OCI-LY3 (cell line): ENCODE measurements at regions not wholly inside any gene's neighbourhood (a gene's known extent, or its start where the extent isn't known, plus 50 kb on each side); places are given as distances from the start of the nearest gene placed in this dataset.

Experiments
- H2AFZ ChIP-seq: fragments of 200-600, 300-600 bp; shearing (Covaris generic); 2 replicates; pipeline ENCODE4 v1.6.0; 2014; ENCODE audit warnings: antibody characterized with exemption, low read depth, low read length
- H3K27ac ChIP-seq: fragments of 200-600, 300-600 bp; sonication (generic); 2 replicates; pipeline ENCODE4 v1.5.1; 2014; ENCODE audit warnings: mild to moderate bottlenecking, low read length, moderate library complexity, mixed read lengths
- H3K27me3 ChIP-seq: fragments of 200-600, 300-600 bp; sonication (generic); 2 replicates; pipeline ENCODE4 v1.6.1; 2014; ENCODE audit warnings: low read depth, low read length, mixed read lengths
- H3K36me3 ChIP-seq: fragments of 200-600, 300-600 bp; sonication (generic); replicated peaks from 2 replicates; pipeline ENCODE3; 2014; ENCODE audit warnings: low read depth, low read length, mixed read lengths
- H3K4me1 ChIP-seq: fragments of 300-600, 200-600 bp; sonication (generic); 2 replicates; pipeline ENCODE4 v1.6.1; 2014; ENCODE audit warnings: low read length, mixed read lengths
- H3K4me2 ChIP-seq: fragments of 200-600, 300-600 bp; sonication (generic); 2 replicates; pipeline ENCODE4 v1.6.1; 2014; ENCODE audit warnings: low read length, mixed read lengths
- H3K4me3 ChIP-seq: fragments of 300-600, 200-600 bp; sonication (generic); 2 replicates; pipeline ENCODE4 v1.5.1; 2014; ENCODE audit warnings: antibody characterized with exemption, mild to moderate bottlenecking, low read length, moderate library complexity
- H3K79me2 ChIP-seq: fragments of 300-600, 200-600 bp; shearing (Covaris generic); 2 replicates; pipeline ENCODE4 v1.6.1; 2014; ENCODE audit warnings: mild to moderate bottlenecking, low read length, mixed read lengths
- H3K9ac ChIP-seq: fragments of 300-600, 200-600 bp; shearing (Covaris generic); 2 replicates; pipeline ENCODE4 v1.6.0; 2014; ENCODE audit warnings: mild to moderate bottlenecking, low read length, moderate library complexity
- H3K9me3 ChIP-seq: fragments of 200-600, 300-600 bp; shearing (Covaris generic); 2 replicates; pipeline ENCODE4 v1.6.1; 2014; ENCODE audit warnings: low read length, mixed read lengths; ENCODE audit not compliant: insufficient read depth
- H4K20me1 ChIP-seq: fragments of 200-600, 300-600 bp; sonication (generic); 2 replicates; pipeline ENCODE4 v1.6.1; 2016; ENCODE audit warnings: low read length, mixed read lengths; ENCODE audit not compliant: insufficient read depth
- EZH2phosphoT487 ChIP-seq: fragments of 200-600 bp; shearing (Covaris generic); IDR thresholded peaks from 2 replicates; pipeline ENCODE4 v1.6.1; 2018; ENCODE audit warnings: antibody characterized with exemption, mixed run types, low read depth
- TF ChIP-seq, protein P1 (sequence below): fragments of 200-600, 300-600 bp; sonication (generic); IDR thresholded peaks from 2 replicates; pipeline ENCODE4 v1.5.1; 2014; ENCODE audit warnings: antibody characterized with exemption, low read length, low read depth

- Histone ChIP-seq H3K36me3 (no peaks in the 10 kb centered on the region), H4K20me1 (no peaks in the 10 kb centered on the region), H3K4me1 (no peaks in the 10 kb centered on the region), H3K9me3 (no peaks in the 10 kb centered on the region), H3K4me3 (no peak overlapping the region), H3K79me2 (no peaks in the 10 kb centered on the region), H3K4me2 (no peak overlapping the region), H2AFZ (no peak overlapping the region), H3K9ac (no peak overlapping the region), H3K27me3 (no peaks in the 10 kb centered on the region), H3K27ac (no peak overlapping the region)
- TF ChIP-seq, protein P1, sequence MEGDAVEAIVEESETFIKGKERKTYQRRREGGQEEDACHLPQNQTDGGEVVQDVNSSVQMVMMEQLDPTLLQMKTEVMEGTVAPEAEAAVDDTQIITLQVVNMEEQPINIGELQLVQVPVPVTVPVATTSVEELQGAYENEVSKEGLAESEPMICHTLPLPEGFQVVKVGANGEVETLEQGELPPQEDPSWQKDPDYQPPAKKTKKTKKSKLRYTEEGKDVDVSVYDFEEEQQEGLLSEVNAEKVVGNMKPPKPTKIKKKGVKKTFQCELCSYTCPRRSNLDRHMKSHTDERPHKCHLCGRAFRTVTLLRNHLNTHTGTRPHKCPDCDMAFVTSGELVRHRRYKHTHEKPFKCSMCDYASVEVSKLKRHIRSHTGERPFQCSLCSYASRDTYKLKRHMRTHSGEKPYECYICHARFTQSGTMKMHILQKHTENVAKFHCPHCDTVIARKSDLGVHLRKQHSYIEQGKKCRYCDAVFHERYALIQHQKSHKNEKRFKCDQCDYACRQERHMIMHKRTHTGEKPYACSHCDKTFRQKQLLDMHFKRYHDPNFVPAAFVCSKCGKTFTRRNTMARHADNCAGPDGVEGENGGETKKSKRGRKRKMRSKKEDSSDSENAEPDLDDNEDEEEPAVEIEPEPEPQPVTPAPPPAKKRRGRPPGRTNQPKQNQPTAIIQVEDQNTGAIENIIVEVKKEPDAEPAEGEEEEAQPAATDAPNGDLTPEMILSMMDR, result no peak
- TF ChIP-seq EZH2phosphoT487, result no peak
Observed at GRCh38 chr1:38766125-38766524, 93.4 kb downstream of the RRAGC start.

DNA sequence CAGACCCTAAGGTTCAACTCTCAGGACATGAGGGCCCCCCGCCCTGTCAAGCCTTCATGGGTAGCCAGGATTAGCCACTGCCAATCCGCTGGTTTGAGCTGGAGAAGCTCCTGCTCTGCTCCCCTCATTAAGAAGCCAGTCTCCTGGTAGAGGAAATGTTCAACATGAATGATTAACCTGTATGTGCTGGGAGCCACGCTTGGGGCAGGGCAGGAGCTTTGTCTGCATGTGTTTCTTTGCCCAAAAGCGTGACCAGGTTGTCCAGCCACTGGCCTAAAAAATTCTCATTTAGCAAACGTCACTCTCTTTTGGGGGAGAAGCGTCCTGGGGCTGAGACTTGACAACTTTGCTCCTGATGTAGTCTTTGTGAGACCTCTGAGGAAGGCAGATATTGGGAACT is 96.5 kb downstream of the RRAGC start:
- Histone ChIP-seq H3K27ac (no peak overlapping the region), H2AFZ (no peak overlapping the region), H3K27me3 (no peaks in the 10 kb centered on the region), H3K9ac (no peak overlapping the region), H3K79me2 (no peaks in the 10 kb centered on the region), H3K4me1 (no peaks in the 10 kb centered on the region), H4K20me1 (no peaks in the 10 kb centered on the region), H3K4me3 (no peak overlapping the region), H3K9me3 (no peaks in the 10 kb centered on the region), H3K36me3 (no peaks in the 10 kb centered on the region), H3K4me2 (no peak overlapping the region)
- TF ChIP-seq, protein P1, result no peak
- no peak for TF ChIP-seq EZH2phosphoT487

- H3K4me2 ChIP-seq, result no peak overlapping the region
- H3K4me1 ChIP-seq, result no peaks in the 10 kb centered on the region
- no peak overlapping the region for H3K4me3 ChIP-seq
- H3K36me3 ChIP-seq, result no peaks in the 10 kb centered on the region
- no peaks in the 10 kb centered on the region for H3K9me3 ChIP-seq
- no peak overlapping the region for H3K9ac ChIP-seq
- H3K27ac ChIP-seq, result no peak overlapping the region
- H2AFZ ChIP-seq, result no peak overlapping the region
- H3K27me3 ChIP-seq, result no peaks in the 10 kb centered on the region
- H4K20me1 ChIP-seq, result no peaks in the 10 kb centered on the region
- TF ChIP-seq, protein P1, result no peak
- no peak for TF ChIP-seq EZH2phosphoT487
- H3K79me2 ChIP-seq, result no peaks in the 10 kb centered on the region
Observed at GRCh38 chr1:38760562-38760961, 99.0 kb downstream of the RRAGC start.

- Histone ChIP-seq H2AFZ (no peak overlapping the region), H3K9me3 (no peaks in the 10 kb centered on the region), H3K36me3 (no peaks in the 10 kb centered on the region), H3K9ac (no peak overlapping the region), H3K4me1 (no peaks in the 10 kb centered on the region), H3K4me3 (no peak overlapping the region), H3K79me2 (no peaks in the 10 kb centered on the region), H3K27me3 (peaks cover 10% of the 10 kb centered on the region; the same call in 1 of the 2 replicates), H3K27ac (no peak overlapping the region), H3K4me2 (no peak overlapping the region), H4K20me1 (no peaks in the 10 kb centered on the region)
- TF ChIP-seq, protein P1, result no peak
- no peak for TF ChIP-seq EZH2phosphoT487
Observed at GRCh38 chr1:38758820-38759219, 100.8 kb downstream of the RRAGC start.
